HG02642 (cell line): ENCODE measurements at regions not wholly inside any gene's neighbourhood (a gene's known extent, or its start where the extent isn't known, plus 50 kb on each side); places are given as distances from the start of the nearest gene placed in this dataset.
"Not testable (repeated sequence)": the region's sequence is repeated elsewhere in the genome, so short reads cannot be mapped to it uniquely, and the experiment has no call there.

ENCODE experiments used
- ATAC-seq: cut with Tn5 transposase; IDR thresholded peaks from one replicate; pipeline ENCODE4 v1.9.1; 2021; ENCODE audit warnings: mild to moderate bottlenecking; ENCODE audit not compliant: unreplicated experiment, poor library complexity

GRCh38 chrX:65837875-65838549, 170.6 kb downstream of the MSN start:
- ATAC-seq: no peak

DNA sequence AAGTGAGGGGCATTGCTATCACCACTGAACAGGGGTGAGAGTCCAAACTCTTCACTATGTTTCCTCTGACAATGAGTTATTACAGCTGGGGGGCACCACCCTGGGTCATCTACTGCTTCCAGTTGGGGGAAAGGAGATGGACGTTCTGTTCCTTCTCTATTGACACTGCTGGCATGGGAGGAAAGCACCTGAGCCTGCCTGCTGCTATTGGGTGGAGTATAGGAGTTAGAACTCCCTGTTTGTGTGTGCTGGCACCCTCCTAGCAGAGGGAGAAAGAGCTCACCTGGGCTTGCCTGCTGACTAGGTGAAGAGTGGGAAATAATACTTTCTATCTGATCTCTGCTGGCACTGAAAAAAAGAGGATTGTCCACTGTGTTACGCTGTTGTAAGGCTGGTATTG, 163.8 kb downstream of the MSN start:
- no peak for ATAC-seq

DNA sequence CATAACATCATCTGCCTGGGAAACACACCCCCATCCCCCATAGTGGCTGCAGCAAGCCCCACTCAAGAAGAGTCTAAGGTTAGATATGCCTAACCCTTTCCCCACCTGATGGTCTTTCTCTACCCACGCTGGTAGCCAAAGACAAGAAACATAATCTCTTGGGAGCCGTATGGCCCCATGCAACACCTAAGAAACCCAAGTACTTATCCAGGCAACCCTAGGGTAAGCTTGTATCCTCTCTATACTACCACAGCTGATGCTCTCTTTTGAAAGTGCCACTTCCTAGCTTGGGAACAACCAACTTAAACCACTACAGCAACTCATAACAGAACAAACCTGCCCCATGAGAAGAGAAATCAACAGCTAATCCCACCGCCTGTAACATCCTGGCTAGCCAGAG, 161.1 kb downstream of the MSN start:
- ATAC-seq: no peak

GRCh38 chrX:65825226-65825625, 157.8 kb downstream of the MSN start:
- ATAC-seq: not testable (repeated sequence)

DNA sequence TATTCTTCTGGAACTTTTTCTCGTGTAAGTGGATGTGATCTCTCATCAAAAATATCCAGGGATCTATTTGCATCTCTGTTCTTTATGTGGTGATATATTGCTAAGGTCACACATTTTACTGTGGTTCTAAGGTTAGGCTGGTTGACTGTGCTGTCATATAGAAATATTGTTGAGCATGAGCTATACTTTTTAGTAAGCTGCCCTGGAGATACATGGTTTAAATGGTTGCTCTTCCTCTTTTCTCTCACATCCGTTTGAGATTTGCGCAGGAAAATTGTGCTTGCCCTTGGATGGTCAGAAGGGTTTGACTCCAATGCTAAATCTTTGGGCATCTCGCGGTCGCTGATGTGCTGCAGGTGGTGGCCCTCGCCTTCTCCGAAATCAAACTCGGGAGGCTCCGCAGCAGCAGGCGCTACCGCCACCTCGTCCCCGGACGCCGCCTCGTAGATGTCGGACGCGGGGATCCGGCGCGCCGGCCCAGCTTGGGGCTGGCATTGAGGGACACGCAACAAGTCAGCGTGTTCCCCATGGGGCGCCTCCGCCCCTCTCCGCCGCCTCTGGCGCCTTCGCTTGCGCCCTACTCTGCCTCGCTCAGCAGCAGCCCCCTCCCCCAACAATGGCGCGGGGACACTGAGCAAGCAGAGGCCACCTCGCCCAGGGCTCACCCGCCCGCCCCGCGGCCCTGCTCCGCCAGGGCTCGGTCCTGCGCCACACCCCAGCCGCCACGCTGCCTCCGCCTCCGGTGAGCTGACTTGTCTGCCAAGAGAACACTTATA, 154.5 kb downstream of the MSN start:
- ATAC-seq: peak; percentile 76

GRCh38 chrX:65819983-65820382, 152.5 kb downstream of the MSN start:
- ATAC-seq: not testable (repeated sequence)

GRCh38 chrX:65813245-65813644, 145.8 kb downstream of the MSN start:
- ATAC-seq: no peak

DNA sequence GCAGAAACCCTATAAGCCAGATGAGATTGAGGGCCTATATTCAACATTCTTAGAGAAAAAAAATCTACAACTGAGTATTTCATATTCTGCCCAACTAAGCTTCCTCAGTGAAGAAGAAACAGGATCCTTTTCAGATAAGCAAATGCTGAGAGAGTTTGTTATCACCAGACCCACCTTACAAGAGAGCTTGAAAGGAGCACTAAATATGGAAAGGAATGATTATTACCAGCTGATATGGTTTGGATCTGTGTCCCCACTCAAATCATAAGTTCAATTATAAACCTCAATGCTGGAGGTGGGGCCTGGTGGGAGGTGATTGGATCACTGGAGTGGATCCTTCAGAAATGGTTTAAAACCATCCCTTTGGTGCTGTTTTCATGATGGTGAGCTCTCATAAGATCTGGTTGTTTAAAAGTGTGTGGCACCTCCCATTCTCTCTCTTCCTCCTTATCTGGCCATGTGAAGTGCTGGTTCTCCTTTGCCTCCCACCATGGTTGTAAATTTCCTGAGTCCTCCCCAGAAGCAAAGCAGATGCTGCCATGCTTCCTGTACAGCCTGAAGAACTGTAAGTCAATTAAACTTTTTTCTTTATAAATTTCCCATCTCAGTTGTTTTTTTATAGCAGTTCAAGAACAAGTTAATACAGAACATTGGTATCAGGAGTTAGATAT, 144.2 kb downstream of the MSN start:
- no peak for ATAC-seq
